GM12891 (cell line): ENCODE measurements at regions not wholly inside any gene's neighbourhood (a gene's known extent, or its start where the extent isn't known, plus 50 kb on each side); places are given as distances from the start of the nearest gene placed in this dataset.

Source experiments
- DNase-seq: peaks from one replicate; pipeline ENCODE4 v3.0.0; 2011; ENCODE audit warnings: low spot score; ENCODE audit not compliant: insufficient read length
- FAIRE-seq: peaks from 2 replicates; lab custom pipeline; 2011; peaks lifted over from hg19 to GRCh38; lab: Jason Lieb, UNC
- PAX5 ChIP-seq: IDR thresholded peaks from 2 replicates; pipeline ENCODE4 v1.6.1; 2011; ENCODE audit warnings: low read length, moderate library complexity, mild to moderate bottlenecking; ENCODE audit not compliant: insufficient read depth, severe bottlenecking
- POLR2A ChIP-seq: IDR thresholded peaks from 2 replicates; pipeline ENCODE4 v1.6.1; 2011; ENCODE audit warnings: low read depth, low read length, control low read depth
- POLR2AphosphoS5 ChIP-seq: IDR thresholded peaks from 2 replicates; pipeline ENCODE4 v1.6.1; 2011; ENCODE audit warnings: low read depth, low read length, control low read depth
- POU2F2 ChIP-seq: IDR thresholded peaks from 2 replicates; pipeline ENCODE4 v1.6.1; 2011; ENCODE audit warnings: low read depth, mild to moderate bottlenecking, control low read depth, low read length, moderate library complexity
- SPI1 ChIP-seq: IDR thresholded peaks from 2 replicates; pipeline ENCODE4 v1.6.1; 2011; ENCODE audit warnings: low read depth, low read length, control low read depth
- TAF1 ChIP-seq: IDR thresholded peaks from 2 replicates; pipeline ENCODE4 v1.6.1; 2011; ENCODE audit warnings: low read depth, low read length, control low read depth

DNA sequence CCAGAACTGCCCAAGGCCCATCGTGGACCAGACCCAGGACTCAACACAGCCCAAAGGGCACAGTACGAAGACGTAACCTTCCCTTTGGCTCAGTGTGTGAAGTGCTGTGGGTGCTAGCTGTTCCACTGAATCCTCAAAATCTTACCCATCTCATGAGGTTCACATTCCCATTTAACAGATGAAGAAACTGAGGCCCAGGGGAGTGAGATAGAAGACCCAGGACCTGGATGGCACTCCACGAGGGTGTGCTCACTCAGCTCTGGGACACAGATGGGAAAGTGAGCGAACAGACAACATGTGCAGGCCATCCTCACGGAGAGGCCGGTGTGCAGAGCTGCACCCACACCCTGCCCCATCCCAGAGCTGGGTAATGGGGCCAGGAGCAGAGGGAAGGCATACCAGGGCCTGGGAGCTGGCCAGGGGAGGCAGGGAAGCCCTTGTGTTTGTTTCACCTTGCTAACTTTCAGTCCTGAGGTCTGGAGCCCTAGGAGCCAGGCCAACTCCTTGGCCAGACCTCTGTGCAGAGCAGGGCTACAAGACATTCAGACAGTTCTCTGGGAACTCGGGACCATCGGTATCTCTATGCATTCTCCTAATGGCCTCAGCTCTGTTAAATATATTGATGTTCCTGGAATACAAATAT, 100.3 kb upstream of the ZMIZ1 start:
- TF ChIP-seq POLR2A (no peak), TAF1 (no peak), POU2F2 (no peak), PAX5 (no peak), POLR2AphosphoS5 (no peak)
- DNase-seq (no peak), FAIRE-seq (no peak)

DNA sequence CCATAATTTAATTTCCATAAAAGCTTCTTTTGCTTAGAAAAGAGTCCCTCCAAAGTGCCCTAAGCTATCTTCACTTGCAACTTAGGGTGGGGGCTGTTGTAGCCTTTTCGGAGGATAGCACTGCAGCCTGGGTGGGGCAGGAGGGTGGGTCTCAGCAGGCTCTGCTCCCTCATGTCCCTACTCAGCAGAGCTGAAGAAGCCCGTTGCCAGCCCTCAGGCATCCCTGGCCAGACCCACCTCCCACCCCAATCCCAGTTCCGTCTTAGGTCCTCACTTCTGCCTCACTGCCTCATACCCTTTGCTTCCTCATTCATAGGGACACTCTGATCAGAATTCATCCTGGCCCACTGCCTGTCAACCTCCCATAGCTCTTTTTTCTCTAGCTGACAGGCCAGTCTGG, 99.8 kb upstream of the ZMIZ1 start:
- FAIRE-seq (no peak), DNase-seq (no peak)
- TF ChIP-seq PAX5 (no peak), POLR2AphosphoS5 (no peak), POLR2A (no peak), TAF1 (no peak), SPI1 (no peak), POU2F2 (no peak)

DNA sequence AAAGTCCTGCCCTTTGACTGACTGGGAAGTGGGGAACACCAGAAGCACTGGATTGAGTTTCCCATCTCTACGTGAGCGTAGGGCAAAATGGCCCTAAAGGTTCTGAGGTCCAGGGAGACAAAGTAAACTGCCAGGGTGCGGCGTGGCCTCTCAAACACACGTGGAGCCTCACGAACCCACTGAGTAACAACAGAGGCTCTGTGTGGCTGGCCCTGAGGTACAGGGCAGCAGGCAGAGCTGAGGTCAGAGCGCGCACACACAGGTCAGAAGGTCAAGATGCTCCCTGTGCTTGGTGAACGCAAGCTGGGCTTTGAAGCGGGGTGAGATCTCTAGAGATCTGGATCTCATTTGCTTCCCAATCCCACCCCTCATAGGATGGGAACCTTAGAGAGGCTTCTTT, 99.0 kb upstream of the ZMIZ1 start:
- TF ChIP-seq TAF1 (no peak), PAX5 (no peak), POU2F2 (no peak), SPI1 (no peak), POLR2A (no peak), POLR2AphosphoS5 (no peak)
- no peak for DNase-seq
- FAIRE-seq = no peak

DNA sequence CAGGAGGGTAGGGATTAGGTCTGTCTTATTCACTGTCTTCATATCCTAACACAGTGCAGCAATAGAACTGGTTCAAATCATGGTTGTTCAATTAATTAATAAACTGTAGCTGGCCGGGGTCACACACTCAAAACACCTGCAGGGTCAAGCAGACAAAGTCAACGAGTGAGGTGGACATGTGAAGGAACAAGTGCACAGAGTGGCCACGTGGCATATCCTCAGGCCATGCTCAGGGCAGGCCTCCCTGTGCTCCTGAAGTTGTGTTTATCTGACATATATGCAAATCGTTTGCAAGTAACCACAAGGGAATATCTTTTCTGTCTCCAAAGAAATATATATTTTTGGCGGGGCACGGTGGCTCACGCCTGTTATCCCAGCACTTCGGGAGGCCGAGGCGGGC, 98.5 kb upstream of the ZMIZ1 start:
- DNase-seq = no peak
- FAIRE-seq = no peak
- TF ChIP-seq PAX5 = no peak
- TF ChIP-seq POU2F2 = no peak

DNA sequence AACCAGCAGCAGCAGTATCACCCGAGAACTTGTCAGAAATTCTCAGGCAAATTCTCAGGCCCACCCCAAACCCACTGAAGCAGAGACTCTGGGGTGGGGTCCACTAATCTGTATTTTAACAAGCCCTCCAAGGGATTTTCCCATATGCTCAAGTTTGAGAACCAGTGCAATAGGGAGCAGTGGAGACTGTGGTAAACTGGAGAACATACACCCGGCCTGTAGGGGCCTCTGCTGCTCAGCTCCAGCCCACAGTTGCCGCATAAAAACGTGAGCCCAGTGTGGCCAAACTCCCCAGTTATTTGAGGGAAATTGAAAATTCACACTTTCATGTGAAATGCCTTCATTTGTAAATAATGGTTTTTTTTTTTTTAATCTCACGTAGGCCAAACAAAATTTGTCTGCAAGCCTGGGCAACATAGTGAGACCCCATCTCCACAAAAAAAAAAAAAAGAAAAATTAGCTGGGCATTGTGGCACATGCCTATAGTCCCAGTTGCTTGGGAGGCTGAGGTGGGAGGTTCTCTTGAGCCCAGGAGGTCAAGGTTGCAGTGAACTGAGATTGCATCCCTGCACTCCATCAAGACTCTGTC, 97.6 kb upstream of the ZMIZ1 start:
- no peak for TF ChIP-seq PAX5
- no peak for TF ChIP-seq POLR2AphosphoS5
- TF ChIP-seq POU2F2 = no peak
- no peak for TF ChIP-seq POLR2A
- TF ChIP-seq SPI1 = no peak
- no peak for TF ChIP-seq TAF1
- DNase-seq (no peak), FAIRE-seq (no peak)

DNA sequence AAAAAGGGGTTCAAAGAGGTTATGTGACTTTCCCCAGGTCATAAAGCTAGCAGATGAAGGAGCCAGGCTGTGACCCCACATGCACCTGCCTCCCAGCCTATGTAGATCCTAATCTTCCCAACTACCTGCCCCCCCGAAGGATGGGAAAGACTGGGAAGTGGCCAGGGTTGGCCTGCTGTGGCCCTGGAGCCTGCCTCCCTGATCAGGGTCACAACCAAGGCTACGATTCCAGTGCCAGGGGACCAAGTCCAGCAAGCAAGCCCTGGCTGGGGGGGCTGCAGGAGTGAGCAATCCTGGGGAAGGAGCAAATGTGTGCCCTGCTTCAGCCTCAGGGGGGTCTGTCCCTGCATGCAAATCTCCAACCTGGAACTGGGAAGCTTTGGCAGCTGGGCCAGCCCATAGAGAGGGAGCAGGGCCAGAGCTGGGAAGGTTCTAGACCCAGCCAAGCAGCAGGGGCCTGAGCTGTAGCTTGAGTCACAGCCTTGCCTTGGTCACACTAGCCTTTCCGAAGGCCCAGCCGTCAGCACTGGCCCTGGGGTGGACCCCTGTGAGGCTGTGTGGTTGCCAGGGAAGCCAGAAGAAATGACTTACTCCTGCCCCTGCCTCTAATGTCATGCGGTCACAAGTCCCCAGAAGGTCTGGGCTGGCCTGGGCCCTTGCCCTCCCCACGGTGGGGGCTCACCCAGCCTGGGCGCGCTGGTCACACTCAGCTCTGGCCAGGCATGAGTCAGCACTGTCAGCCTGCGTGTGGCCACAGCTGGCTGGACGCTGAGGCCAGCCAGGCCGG, 96.4 kb upstream of the ZMIZ1 start:
- no peak for TF ChIP-seq POU2F2
- no peak for FAIRE-seq
- DNase-seq = no peak

DNA sequence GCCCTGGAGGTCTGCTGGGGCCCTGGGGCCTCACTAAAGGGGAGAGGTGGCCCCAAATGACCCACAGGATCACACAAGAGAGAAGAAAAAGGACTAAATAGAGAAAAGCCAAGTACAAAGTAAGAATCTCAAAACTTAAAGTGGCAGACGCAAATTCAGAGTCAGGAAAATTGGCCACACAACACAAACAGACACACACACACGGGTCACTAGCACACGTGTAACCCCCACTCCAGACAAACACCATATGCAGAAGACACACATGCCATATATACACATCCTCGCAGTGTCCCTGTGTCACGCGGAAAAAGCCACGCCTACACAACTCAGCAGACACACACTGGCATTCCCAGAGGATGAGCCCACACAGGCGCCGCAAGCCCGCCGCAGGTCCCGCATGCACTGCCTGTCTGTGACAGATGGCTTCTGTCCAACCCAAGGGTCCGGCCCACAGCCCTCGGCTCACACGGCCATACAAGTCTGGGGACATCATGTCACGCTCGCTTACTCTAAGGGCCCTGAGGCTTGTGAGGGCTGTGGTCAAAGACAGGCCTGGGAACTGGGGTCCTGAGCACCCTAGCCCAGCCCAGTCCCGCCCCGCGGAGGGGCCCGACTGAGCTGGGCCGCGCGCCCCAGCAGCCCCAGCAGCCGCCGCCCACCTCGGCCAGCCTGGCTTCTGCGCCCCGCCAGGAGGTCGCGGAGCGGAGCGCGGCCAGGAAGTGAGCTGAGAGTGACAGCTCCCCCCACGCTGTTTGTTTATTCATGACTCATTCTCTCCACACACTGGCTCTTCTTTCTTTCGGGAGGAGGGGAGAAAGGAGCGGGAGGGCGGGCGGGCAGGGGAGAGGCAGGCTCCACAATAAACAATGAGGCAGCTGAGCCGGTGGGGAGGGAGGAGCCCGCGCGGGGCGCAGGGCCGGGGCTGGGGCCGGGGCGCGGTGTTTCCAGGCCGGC, 95.5 kb upstream of the ZMIZ1 start:
- TF ChIP-seq TAF1 (no peak), SPI1 (0 out of 2 replicates have a peak, but pooled peaks have one; percentile 17), POLR2A (no peak), POU2F2 (peak; percentile 71; the same call in 1 of the 2 replicates)
- DNase-seq (peak; percentile 95), FAIRE-seq (no peak)

DNA sequence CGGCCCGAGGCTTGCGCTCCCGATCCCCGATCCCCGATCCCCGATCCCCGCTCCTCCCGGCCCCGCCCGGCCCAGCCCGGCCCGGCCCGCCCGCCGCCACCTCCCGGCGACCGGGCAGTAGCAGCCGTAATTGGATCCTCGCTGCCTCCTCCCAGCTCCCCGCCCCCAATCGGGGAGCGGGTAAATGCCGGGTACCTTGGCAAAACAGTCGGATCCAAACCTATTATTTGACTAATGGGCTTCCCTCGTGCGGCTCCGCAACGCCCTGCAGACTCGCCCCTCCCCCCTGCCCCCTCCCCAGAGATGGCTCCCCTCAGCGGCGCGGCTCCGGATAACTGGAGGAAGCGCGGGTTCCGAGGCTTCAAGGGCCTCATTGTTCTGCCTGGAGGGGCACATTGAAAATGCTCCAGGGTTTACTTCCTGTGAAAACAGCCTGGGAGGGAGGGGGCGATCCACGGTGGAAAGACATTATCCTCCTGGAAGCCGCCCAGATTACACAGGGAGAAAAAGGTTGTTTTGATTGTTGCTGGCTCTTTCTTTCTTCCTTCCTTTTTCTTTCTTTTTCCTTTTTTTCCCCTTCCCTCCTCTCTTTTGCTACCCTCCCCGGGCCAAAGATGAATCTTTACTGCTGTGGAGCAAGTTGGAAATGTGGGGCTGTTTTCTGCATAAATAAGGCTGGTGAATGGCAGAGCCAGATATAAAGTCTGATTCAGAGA, 94.7 kb upstream of the ZMIZ1 start:
- TF ChIP-seq TAF1 (no peak), POLR2A (no peak), SPI1 (no peak), POU2F2 (no peak), PAX5 (no peak), POLR2AphosphoS5 (no peak)
- FAIRE-seq (no peak), DNase-seq (peak; percentile 49)

DNA sequence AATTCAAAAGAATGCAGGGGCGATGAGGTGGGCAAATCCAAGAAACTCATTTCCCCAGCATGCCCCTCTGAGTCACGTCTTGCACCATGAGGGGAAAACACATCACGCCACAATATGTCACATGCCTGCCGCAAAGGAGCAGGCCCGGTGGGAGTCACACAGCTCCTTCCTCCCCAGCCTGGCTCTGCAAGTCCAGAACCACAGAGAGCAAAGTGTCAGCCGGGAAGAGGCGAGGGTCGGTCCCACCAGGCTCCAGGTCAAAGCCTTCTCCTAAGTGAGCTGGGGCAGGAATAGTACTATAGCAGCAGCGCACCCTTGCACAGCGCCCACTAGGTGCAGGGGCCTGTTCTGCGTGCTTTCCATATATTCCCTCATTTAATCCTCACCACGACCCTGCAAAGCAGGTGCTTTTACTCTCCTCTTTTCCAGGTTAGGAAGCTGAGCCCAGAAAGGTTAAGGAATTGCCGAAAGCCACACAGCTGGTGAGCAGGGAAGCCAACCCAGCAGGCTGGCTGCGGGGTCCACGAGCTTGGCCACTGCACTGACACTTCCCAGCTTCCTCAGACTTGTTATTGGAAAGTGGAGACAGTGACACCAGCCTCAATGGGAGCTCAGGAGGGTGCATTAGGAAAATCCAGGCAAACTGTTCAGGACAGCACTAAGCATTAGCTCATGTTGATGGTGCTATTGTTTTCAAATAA, 94.0 kb upstream of the ZMIZ1 start:
- no peak for FAIRE-seq
- DNase-seq = peak; percentile 51
- no peak for TF ChIP-seq PAX5
- TF ChIP-seq SPI1 = no peak
- no peak for TF ChIP-seq POLR2AphosphoS5
- no peak for TF ChIP-seq POLR2A
- no peak for TF ChIP-seq POU2F2
- TF ChIP-seq TAF1 = no peak
